NCI-H2107 treated with DMSO at 0.1 percent for 48 hours (cell line): ENCODE measurements at regions not wholly inside any gene's neighbourhood (a gene's known extent, or its start where the extent isn't known, plus 50 kb on each side); places are given as distances from the start of the nearest gene placed in this dataset.

Experiments used
- DNase-seq: peaks from one replicate; lab custom pipeline; 2025; ENCODE audit not compliant: unreplicated experiment; lab: John Stamatoyannopoulos, UW

GRCh38 chrX:39808471-39808917 lies 289.3 kb downstream of the BCOR start:
- DNase-seq, result no peak

GRCh38 chrX:39809331-39809730 lies 288.4 kb downstream of the BCOR start:
- no peak for DNase-seq

GRCh38 chrX:39810901-39811300 lies 286.9 kb downstream of the BCOR start:
- no peak for DNase-seq

GRCh38 chrX:39811376-39811775 lies 286.4 kb downstream of the BCOR start:
- DNase-seq, result no peak

- peak; percentile 68 for DNase-seq
These were observed 284.0 kb downstream of the BCOR start for GRCh38 chrX:39813631-39814277.

- DNase-seq, result peak; percentile 35
These were observed 283.4 kb downstream of the BCOR start for GRCh38 chrX:39814391-39814790.

- DNase-seq, result peak; percentile 20
These were observed 282.1 kb downstream of the BCOR start for GRCh38 chrX:39815631-39816030.

GRCh38 chrX:39816871-39817731 lies 280.7 kb downstream of the BCOR start:
- DNase-seq, result no peak

- DNase-seq, result no peak
These were observed 279.8 kb downstream of the BCOR start for GRCh38 chrX:39817754-39818470.

- DNase-seq, result no peak
These were observed 279.0 kb downstream of the BCOR start for GRCh38 chrX:39818750-39819149.

- DNase-seq, result no peak
These were observed 277.6 kb downstream of the BCOR start for GRCh38 chrX:39819921-39820849.

GRCh38 chrX:39820938-39821708 lies 276.6 kb downstream of the BCOR start:
- no peak for DNase-seq

- no peak for DNase-seq
These were observed 276.1 kb downstream of the BCOR start for GRCh38 chrX:39821709-39822095.

- DNase-seq, result no peak
These were observed 275.5 kb downstream of the BCOR start for GRCh38 chrX:39822133-39822748.

- no peak for DNase-seq
These were observed 274.3 kb downstream of the BCOR start for GRCh38 chrX:39823424-39823823.

- DNase-seq, result no peak
These were observed 273.9 kb downstream of the BCOR start for GRCh38 chrX:39823854-39824253.

GRCh38 chrX:39826813-39827543 lies 270.8 kb downstream of the BCOR start:
- DNase-seq, result no peak

GRCh38 chrX:39827951-39828350 lies 269.8 kb downstream of the BCOR start:
- peak; percentile 65 for DNase-seq

GRCh38 chrX:39828971-39829370 lies 268.8 kb downstream of the BCOR start:
- DNase-seq, result no peak
